Neural progenitor cell (in vitro differentiated cells): ENCODE measurements at regions not wholly inside any gene's neighbourhood (a gene's known extent, or its start where the extent isn't known, plus 50 kb on each side); places are given as distances from the start of the nearest gene placed in this dataset.

ENCODE experiments used
- EZH2 ChIP-seq: fragments of 200-600 bp; sonication (generic); IDR thresholded peaks from 2 replicates; pipeline ENCODE4 v1.6.1; 2017; ENCODE audit warnings: antibody characterized with exemption, mild to moderate bottlenecking, moderate library complexity
- TF ChIP-seq, protein P1 (sequence below): fragments of 200-600 bp; sonication (generic); IDR thresholded peaks from 2 replicates; pipeline ENCODE4 v1.5.1; 2017; ENCODE audit warnings: antibody characterized with exemption, mild to moderate bottlenecking

DNA sequence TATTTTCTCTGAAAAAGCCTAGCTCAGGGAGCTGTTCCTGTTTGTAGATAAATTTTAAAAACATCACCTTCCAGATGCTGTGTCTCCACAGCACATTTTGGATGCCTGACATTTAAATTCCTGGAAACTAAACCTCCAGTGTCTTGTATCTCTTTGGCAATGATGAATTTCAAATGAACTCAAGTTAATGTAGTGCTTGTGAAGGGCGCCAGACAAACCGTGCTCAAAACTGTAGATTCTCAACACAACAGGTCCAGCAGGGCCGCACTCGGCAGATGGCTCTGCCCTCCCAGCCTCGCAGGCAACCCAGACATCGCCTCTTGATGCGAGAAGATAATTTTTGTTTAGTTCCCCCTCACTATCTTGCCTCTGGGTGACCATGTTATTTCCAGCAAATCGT lies 432.9 kb downstream of the VRK1 start:
- TF ChIP-seq, protein P1, sequence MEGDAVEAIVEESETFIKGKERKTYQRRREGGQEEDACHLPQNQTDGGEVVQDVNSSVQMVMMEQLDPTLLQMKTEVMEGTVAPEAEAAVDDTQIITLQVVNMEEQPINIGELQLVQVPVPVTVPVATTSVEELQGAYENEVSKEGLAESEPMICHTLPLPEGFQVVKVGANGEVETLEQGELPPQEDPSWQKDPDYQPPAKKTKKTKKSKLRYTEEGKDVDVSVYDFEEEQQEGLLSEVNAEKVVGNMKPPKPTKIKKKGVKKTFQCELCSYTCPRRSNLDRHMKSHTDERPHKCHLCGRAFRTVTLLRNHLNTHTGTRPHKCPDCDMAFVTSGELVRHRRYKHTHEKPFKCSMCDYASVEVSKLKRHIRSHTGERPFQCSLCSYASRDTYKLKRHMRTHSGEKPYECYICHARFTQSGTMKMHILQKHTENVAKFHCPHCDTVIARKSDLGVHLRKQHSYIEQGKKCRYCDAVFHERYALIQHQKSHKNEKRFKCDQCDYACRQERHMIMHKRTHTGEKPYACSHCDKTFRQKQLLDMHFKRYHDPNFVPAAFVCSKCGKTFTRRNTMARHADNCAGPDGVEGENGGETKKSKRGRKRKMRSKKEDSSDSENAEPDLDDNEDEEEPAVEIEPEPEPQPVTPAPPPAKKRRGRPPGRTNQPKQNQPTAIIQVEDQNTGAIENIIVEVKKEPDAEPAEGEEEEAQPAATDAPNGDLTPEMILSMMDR: no peak
- TF ChIP-seq EZH2: no peak
